ENCODE measurements at regions not wholly inside any gene's neighbourhood (a gene's known extent, or its start where the extent isn't known, plus 50 kb on each side); places are given as distances from the start of the nearest gene placed in this dataset.

GRCh38 chr6:144855812-144856531, 570.8 kb downstream of the UTRN start:
- DNase-seq = no peak

DNA sequence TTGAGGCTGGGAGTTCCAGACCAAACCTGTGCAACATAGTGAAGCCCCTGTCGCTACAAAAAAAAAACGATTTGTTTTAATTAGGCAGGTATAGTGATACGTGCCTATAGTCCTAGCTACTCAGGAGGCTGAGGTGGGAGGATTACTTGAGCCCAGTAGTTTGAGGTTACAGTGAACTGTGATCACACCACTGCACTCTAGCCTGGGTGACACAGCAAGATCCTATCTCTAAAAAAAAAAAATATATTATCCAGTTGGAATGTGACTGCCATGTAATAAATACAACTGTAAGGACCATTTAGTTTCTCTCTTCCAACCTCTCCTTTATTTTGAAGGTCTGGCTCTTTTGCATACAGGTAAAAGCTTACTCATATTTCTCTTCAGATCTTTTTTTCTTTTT, 571.5 kb downstream of the UTRN start:
- DNase-seq = no peak

DNA sequence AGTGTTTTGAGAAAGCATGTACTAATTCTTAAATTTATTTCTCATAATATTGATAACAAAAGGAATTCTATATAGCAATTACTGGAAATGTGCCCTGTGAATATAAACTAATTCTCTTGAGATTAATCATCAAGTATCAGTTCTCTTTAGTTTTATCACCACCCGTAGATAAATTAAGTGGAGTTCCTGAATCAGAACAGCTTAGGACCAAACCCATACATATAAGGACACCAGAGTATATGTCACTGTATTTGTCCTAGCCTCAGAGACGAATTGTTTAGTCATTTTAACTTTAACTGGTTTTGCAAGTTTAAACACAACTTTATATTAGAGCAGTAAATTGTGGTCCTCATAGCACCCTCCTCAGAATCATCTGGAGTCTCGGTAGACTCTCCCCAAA, 572.0 kb downstream of the UTRN start:
- no peak for DNase-seq

GRCh38 chr6:144862769-144863168, 577.6 kb downstream of the UTRN start:
- no peak for DNase-seq

GRCh38 chr6:144867761-144868160, 582.6 kb downstream of the UTRN start:
- DNase-seq = no peak

GRCh38 chr6:144870782-144871181, 585.6 kb downstream of the UTRN start:
- no peak for DNase-seq

GRCh38 chr6:144873623-144874378, 588.7 kb downstream of the UTRN start:
- DNase-seq = no peak

DNA sequence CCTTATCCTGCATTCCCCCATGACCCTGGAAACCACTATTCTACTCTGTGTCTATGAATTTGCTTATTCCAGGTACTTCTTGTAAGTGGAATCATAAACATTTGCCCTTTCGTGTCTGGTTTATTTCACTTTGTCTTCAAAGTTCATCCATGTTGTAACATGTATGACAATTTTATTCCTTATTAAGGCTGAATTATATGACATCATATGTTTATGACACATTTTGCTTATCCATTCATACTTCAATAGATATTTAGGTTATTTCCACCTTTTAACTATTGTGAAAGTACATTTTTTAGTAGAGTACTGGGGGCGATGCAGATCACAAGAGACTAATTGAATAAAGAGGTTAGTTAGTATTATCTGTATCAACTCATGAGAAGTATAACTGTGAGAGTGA, 591.6 kb downstream of the UTRN start:
- DNase-seq = no peak

DNA sequence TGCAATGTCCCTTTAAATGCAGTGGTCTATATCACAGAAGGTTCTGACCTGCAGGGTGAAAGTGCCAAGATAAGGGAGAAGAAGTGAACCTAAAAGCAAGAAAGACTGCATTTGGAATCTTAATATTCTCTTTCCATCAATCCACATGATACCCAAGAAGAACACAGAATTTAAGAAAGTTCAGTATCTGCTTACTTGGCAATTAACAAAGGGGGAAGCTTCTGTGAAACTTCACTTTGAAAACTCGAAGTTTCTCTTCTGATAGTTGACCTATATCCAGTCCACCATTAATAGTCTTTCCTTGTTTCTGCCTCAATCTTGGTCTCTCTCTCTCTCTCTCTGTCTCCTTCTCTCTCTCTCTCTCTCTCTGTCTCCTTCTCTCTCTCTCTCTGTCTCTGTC, 592.0 kb downstream of the UTRN start:
- no peak for DNase-seq

GRCh38 chr6:144878577-144878976, 593.4 kb downstream of the UTRN start:
- no peak for DNase-seq

- no peak for DNase-seq
Measured at GRCh38 chr6:144879436-144879835, 594.3 kb downstream of the UTRN start.

DNA sequence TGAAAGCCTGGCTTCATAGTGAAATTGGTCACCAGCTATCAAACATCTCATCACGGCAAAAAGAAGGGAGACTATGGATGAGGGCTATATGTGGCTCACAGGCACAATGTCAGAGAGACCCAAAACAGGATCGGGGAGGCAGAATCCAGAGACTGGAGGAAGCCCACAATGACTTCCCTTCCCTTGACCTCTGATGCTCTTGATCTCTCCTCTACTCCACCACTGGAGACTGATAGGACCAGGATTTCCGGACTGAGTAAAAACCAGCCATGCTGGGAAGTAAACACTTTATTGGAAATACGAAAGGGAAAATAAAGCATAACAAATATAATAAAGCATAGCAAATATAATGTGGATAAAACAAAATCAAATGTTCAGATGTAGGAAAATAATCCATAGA, 597.3 kb downstream of the UTRN start:
- DNase-seq = no peak

DNA sequence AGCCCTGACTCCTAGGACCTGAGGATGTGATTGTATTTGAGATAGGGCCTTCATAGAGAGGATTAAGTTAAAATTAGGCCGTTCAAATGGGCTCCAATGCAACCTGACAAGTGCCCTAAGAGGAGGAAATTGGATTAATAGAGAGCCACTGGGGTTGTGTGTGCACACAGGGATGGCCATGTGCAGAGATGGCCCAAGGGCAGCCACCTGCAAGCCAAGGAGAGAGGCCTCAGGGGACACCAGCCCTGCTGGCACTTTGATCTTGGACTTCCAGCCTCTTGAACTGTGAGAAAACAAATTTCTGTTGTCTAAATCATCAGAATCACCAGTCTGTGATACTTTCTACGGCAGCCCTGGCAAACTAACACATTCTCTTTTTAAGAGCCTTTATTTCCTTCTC, 598.8 kb downstream of the UTRN start:
- DNase-seq = no peak

DNA sequence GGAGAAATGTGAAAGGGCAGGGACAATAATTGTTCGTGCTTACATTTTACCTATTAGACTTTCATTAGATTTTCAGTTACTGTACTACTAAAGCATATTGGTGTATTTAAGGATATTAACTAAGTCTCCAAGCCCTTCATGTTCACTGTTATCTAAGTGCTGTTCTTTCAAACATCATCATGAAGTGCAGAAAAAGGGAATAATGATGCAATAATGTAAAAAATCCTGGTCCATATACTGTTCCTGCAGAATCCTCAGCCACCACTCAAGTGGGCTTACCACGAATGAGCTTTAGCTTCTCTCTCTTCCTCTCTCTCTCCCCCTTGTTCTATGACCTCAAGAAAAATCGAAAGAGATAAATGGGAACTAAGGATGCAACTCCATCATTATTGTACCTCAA, 600.7 kb downstream of the UTRN start:
- DNase-seq = no peak

GRCh38 chr6:144886682-144887081, 601.5 kb downstream of the UTRN start:
- no peak for DNase-seq

GRCh38 chr6:144888621-144889020, 603.5 kb downstream of the UTRN start:
- no peak for DNase-seq

DNA sequence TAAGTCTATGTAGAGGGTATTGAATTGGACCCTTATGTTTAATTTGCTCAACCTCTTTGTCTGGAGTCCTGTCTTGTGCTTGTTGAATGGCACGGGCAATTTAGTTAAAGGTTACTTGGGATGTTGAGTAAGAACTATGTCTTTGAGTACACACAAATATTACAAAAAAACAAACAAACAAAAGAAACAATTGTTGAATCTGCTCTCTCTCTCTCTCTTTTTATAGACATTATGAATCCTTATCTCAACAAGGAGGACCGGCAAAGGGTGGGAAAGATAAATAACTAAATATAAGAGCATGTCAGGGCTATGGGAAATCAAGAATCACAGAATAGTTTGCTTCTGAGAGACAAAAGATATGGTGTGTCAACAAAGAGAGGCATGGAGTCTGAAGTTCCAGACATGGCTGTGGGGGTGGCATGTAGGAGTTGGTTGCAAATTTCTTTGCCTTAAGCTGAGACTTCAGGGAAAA, 608.6 kb downstream of the UTRN start:
- DNase-seq = no peak

DNA sequence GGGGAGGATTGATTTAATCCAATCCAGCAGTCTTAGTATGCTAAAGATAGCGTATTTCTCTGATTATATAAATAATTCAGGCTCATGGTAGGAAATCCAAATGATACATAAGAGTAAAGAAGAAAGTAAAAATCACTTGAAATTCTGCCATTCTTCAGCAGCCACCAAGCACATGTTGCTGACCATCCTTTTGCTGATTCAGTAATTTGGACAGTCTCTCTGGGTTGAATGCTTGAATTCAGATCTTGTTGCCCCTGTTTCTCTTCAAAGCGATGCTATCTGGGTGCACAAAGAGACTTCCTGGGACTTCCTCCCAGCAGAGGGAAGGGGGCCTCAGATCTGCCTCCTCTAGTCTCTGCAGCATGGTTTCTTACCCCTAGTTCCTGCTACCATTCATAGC, 609.1 kb downstream of the UTRN start:
- DNase-seq = no peak

- DNase-seq = no peak
Measured at GRCh38 chr6:144895313-144896278, 610.5 kb downstream of the UTRN start.

- DNase-seq = no peak
Measured at GRCh38 chr6:144896289-144896688, 611.2 kb downstream of the UTRN start.

- DNase-seq = no peak
Measured at GRCh38 chr6:144896871-144897270, 611.7 kb downstream of the UTRN start.

- DNase-seq = no peak
Measured at GRCh38 chr6:144897441-144897921, 612.3 kb downstream of the UTRN start.

GRCh38 chr6:144898052-144898689, 613.0 kb downstream of the UTRN start:
- no peak for DNase-seq
